GM04504 (cell line): ENCODE measurements at regions not wholly inside any gene's neighbourhood (a gene's known extent, or its start where the extent isn't known, plus 50 kb on each side); places are given as distances from the start of the nearest gene placed in this dataset.

Source experiments
- DNase-seq: peaks from one replicate; pipeline ENCODE4 v3.0.0-alpha.2; 2012; ENCODE audit warnings: low read depth

DNA sequence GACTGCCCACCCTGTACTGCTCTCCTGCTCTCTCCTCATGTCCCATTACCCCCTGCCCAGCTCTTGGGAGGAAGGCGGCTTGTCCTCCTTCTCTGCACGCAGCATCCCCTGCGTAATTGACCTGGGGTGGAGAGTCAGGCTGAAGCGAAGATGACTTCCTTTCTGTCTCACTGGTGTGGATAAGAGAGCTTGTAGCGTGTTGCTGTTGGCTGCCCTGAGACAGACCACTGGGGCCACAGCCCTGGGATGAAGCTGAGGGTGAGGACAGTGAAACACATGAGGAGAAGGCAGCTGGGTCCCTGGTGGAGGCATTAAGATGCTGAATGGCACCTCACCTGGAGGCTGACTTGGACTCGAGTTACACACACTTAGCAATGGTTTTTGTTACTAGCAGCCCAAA is 310.3 kb upstream of the ZNF32 start:
- no peak for DNase-seq

GRCh38 chr10:43958071-43958432 is 309.4 kb upstream of the ZNF32 start:
- no peak for DNase-seq

DNA sequence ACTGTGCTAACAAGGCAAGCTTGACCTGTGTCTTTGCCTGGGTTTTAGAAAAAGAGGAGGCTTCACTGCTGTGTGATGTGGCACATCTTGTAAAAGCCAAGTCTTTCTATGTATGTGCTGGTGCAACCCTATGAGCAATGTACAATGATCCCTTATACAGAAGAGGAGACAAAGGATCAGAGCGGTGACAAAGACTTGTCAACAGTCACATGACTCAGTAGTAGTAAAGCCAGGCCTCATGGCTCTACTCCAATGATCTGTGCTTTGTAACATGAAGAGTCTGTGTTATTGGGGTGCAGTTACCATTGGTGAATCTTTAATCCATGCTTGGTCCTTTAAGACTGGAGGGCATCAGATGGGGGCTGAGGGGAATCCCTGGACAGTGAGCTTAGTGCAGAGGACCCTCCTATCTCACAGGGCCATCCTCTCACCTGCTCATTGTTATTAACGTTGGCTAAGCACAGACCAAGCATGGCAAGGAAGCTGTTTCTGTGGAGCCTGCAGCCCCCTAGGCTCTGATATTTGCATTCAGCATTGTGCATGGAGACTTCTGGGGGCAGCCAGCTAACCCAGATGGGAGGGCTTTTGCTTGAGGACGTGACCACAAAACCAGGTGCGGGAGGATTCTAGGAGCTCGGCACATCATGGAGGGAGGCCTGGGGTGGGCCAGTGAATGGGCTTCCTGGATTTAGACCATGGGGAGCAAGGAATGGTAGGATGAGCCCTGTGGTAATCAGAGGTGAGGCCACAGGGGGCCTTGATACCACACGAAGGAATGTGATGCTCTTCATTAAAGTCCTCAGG is 308.8 kb upstream of the ZNF32 start:
- no peak for DNase-seq

GRCh38 chr10:43955978-43956377 is 307.3 kb upstream of the ZNF32 start:
- DNase-seq = no peak

GRCh38 chr10:43955002-43955596 is 306.4 kb upstream of the ZNF32 start:
- no peak for DNase-seq

GRCh38 chr10:43953672-43954071 is 305.0 kb upstream of the ZNF32 start:
- DNase-seq = no peak

DNA sequence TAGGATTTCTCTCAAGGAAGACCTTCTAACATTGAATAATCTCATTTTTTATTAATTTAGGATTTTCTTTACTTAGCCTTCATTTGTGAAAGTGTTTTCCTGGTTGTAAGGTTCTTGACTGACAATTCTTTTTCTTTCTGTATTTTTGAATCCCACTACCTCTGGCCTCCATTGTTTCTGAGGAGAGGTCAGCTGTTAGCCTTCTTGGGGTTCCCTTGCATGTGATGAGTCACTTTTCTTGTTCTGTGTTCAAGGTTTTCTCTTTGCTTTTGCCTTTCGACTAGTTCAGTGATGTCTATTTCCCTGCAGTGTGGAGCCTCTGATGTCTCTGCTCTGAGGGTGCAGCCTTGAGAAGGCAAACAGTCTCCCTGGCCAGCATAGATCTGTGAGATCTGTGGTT is 304.1 kb upstream of the ZNF32 start:
- DNase-seq = no peak

- DNase-seq = no peak
Observed at GRCh38 chr10:43949351-43949750, 300.7 kb upstream of the ZNF32 start.

DNA sequence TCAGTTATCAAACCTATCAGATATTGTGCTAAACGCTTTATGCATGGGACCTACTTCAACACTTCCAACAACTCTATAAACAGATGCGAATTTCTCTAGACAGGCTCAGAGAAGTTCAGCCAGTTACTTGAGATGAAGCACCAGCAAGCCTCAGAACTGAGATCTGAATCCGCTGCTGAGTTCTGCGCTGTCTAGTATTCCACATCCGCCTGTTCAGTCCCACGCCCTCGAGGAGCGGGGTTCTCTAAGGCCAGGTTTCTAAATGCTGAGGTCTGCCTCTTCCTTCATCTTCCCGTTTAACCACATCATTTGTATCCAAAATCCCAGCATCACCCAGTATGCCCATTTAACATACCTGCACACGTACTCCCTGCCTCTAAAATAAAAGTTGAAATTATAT is 297.8 kb upstream of the ZNF32 start:
- DNase-seq = no peak

DNA sequence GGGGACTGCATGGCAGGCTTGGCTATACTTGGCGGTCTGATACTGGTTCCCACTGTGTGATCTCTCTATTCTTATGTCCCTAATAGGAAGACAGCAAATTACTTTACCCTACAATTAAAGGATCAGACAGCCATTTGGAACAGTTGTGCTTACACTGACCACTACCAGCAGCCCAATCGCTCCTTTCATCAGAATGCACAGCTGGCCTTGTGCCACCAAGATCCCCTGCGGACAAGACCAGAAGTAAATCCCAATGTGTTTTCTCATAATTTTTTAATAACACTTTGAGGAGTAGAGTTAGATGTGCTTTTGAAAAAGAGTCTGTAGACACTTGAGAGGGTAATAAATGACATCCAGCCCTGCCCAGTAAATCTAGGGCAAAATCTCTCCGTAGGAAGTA is 297.2 kb upstream of the ZNF32 start:
- DNase-seq = no peak

DNA sequence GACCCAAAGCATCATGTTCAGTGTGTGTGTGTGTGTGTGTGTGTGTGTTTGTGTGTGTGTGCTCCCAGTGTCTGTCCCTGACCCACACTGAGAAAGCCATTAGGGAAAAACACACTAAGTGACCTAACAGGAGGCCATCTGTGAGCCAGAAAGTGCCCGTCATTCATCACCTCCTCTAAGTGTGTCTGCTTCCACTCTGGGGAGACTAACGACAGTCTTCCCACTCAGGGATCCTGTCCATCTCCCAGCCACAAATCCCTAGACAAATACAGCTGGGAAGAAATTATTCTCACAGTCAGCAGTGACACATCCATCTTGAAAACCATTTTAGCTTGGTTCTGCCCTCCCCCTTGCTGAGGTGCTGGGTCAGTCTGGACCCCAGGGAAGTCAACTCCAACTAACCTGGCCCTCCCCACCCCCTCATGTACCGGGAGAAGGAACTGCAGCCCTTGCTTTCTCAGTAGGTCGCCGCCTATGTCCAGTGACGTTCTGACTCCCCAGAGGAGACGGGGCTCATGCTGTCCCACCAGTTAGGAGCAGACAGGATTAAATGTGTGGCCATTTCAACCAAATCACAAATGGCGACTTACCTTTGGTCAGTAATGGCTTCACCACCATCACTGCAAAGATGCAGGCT is 296.5 kb upstream of the ZNF32 start:
- no peak for DNase-seq

DNA sequence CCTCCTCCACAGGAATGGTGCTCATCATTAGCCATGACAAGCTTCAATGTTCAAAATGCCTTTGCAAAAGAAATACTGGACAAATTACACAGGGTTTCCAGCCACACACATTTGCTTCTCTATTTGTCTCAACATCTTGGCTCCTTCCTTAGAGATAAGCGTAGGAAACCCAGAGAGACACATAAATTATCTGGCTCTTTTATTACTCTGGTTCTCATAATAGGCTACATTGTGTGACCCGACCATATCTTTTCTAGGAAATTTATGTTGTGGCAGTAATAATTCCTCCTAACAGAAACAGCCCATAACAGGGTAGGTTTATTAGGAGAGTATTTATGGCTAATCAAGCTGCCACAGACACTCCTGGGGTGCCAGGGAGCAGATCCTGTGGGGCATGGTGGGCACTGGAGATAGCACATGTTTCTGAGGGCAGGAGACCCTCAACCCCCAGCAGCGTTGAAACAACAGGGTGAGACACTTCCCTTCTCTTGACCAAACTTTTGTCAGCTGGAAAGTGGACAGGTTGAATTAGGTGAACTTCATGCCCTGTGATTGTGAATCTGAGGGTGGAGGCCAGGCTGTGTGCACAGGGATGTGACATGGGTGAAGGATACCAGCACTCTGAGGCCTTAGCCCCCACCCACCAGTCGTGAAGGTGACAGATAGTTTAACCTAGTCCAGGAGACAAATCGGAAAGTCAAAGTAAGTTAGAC is 295.9 kb upstream of the ZNF32 start:
- no peak for DNase-seq

DNA sequence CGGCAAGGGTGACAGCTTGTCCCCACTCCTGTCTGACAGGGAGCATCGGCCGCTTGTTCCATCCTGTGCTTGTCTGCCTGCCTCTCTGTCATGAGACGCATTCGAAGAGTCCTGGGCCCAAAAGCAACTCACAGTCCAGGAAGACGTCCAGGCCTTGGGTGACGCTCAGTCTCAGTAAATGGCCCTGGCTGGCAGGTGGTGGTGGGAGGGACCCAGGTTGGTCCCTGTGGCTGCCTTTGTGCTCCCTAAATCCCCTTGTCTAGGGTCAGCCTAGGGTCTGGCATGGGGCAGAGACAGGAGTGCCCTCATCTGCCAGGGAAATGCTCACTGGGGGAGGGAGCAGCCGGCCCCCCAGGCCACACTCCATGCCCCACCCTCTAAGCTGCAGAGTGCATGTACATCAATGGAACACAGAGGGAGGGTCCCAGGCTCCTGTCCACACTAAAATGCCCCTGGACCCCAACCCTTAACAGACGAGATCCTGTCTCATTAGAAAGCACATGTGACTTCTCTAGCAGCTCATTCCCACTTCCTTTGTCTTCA is 295.2 kb upstream of the ZNF32 start:
- DNase-seq = no peak

DNA sequence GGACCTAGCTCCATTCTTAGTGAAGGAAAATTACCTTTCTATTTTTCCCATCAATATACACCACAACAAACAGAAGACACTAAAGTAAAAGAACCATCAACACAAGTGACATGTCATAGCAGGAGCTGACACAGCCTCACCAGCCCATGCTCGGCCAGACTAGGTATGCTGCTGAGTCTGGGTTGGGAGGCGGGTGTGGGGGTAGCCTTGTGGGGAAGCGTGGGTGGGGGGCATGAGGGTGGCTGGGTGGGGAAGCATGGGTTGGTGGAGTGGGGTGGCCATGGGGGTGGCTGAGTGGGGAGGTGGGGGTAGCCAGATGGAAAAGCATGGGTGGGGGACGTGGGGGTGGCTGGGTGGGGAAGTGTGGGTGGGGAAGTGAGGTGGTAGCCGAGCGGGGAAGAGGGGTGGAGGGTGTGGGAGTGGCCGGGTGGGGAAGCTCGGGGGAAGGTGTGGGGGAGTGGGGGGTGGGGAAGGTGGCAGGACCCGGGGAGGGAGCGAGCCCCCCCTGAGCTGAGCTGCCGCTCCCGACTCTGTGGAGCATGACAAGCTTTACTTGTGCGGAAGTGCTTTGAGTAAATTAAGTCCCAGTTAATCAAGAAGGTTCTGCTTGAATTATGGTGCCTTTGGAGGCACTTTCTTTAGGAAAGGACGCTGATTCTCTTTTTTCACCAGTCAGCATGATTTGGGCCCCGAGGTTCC is 294.6 kb upstream of the ZNF32 start:
- DNase-seq = no peak

- no peak for DNase-seq
Observed at GRCh38 chr10:43942096-43942850, 293.6 kb upstream of the ZNF32 start.

DNA sequence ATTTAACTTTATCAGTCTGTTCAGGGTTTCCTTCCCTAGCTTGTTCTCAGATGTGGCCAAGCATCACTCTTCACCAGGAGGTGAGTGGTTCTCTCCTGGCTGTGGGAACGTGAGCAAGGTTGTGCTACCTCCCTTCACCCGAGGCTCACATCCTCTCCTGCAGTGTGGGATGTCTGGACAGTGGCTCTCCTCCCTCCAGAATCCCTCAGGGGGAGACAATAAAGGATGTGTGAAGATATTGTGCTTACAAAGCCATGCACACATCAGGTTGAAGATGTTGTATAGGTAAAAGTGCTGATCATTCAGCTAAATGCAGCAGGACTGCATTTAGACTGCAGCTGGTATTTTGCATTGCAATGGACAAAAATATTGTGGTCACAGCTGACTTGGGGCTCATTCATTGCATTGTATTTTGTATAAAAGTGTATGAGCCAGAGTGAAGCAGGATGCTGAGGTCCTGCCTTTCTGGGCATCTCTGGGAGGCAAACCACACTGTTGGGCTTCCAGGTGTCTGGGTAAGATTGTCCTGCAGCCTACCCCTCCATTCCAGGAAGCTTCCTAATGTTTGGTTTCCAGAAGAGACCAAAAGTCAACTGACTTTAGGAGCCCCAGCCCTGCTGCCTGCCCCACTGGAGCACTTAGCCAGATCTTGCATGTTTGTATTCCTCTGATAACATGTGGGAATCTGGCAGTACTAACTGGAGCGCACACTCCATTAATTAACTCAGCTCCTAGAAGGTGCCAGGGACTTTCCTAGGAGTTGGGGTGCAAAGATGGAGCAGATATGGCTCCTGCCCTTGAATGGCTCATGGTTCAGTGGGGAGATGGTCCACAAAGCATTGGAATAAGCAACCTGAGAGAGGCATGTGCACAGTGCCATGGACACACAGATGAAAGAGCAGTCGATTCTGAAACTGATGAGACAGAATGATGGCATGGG is 292.5 kb upstream of the ZNF32 start:
- no peak for DNase-seq

GRCh38 chr10:43939939-43940820 is 291.5 kb upstream of the ZNF32 start:
- DNase-seq = peak; percentile 33

DNA sequence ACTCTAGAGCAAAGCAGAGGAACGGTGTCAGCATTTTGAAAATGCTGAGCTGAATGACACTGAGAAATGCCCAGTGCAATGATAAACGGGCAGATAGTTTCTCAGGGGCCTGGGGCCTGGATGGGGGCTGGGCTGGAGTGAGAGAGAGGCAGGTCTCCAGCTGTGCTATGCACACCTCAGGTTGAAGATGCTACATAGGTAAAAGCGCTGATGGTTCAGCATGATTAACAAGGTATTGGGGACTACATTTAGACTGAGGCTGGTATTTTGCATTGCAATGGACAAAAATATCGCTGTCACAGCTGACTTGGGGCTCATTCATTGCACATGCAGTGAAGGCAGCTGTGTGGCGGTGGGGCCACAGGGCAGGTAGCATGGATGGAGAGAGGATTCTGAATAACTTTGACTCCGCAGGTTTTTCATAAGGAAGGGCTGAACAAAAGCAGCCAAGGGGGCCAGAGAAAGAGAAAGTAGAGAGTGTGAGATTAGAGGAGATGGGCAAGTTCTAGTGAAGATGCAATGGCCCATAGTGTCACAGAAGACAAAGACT is 290.8 kb upstream of the ZNF32 start:
- DNase-seq = no peak

DNA sequence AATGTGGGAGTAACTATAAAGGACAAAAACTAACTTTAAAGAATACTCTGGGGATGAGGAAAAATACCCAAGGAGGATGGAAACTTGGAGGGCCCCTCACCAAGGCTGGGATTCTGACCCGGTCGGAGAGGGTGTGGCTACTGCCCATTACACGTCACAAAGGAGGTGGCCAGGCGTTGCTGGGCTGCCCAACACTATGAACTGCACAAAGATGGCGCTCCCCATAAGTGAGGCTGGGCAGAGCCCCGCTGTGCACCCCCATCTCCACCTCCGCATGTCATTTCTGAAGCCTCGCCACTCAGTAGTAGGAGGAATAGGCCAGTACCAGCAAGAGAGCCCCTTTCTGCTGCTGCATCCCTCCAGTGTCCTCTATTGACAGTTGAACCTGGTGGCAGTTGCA is 290.1 kb upstream of the ZNF32 start:
- DNase-seq = no peak
